Epithelial cell of proximal tubule (primary cell): ENCODE measurements at regions not wholly inside any gene's neighbourhood (a gene's known extent, or its start where the extent isn't known, plus 50 kb on each side); places are given as distances from the start of the nearest gene placed in this dataset.

Source experiments
- DNase-seq: peaks from one replicate; pipeline ENCODE4 v3.0.0-alpha.2; 2011; ENCODE audit warnings: low read depth
- H3K4me3 ChIP-seq: 2 replicates; pipeline ENCODE4 v1.5.1; 2011; ENCODE audit warnings: low read depth, mild to moderate bottlenecking, low read length
- CTCF ChIP-seq: conservative IDR thresholded peaks from 2 replicates; pipeline ENCODE4 v1.5.1; 2012; ENCODE audit warnings: low read depth, mild to moderate bottlenecking, low read length

GRCh38 chr13:34647379-34648150 is 294.5 kb upstream of the NBEA start:
- no peak for TF ChIP-seq CTCF
- H3K4me3 ChIP-seq: no peak overlapping the region
- no peak for DNase-seq

- TF ChIP-seq CTCF: no peak
- H3K4me3 ChIP-seq: no peak overlapping the region
- no peak for DNase-seq
Measured at GRCh38 chr13:34654203-34654602, 287.9 kb upstream of the NBEA start.

GRCh38 chr13:34654647-34655046 is 287.4 kb upstream of the NBEA start:
- DNase-seq: peak; percentile 20
- H3K4me3 ChIP-seq: no peak overlapping the region
- TF ChIP-seq CTCF: no peak

GRCh38 chr13:34655554-34655953 is 286.5 kb upstream of the NBEA start:
- no peak overlapping the region for H3K4me3 ChIP-seq
- DNase-seq: no peak
- no peak for TF ChIP-seq CTCF

GRCh38 chr13:34657716-34658115 is 284.4 kb upstream of the NBEA start:
- DNase-seq: peak; percentile 76

GRCh38 chr13:34667286-34668218 is 274.5 kb upstream of the NBEA start:
- TF ChIP-seq CTCF: no peak
- no peak for DNase-seq
- no peak overlapping the region for H3K4me3 ChIP-seq

More at GRCh38 chr13:34657716-34658115, 284.4 kb upstream of the NBEA start:
- no peak overlapping the region for H3K4me3 ChIP-seq
- no peak for TF ChIP-seq CTCF
